Thymus (tissue), 11 donors: ENCODE measurements at regions not wholly inside any gene's neighbourhood (a gene's known extent, or its start where the extent isn't known, plus 50 kb on each side); places are given as distances from the start of the nearest gene placed in this dataset.

Experiments
- DNase-seq, 9 donors: peaks; one replicate each; pipeline ENCODE4 v3.0.0-alpha.2; 2013; ENCODE audit warnings: low spot score in 9 of 9, low read depth in 6 of 9, missing footprints in 1 of 9
- H3K27ac ChIP-seq, 2 donors: one replicate each; pipeline ENCODE4 v1.5.1; 2013; ENCODE audit warnings: control low read depth in 1 of 2, low read depth in 1 of 2, low read length in 1 of 2, mild to moderate bottlenecking in 1 of 2, moderate library complexity in 1 of 2
- H3K27me3 ChIP-seq, 2 donors: one replicate each; pipeline ENCODE4 v1.5.1; 2013; ENCODE audit warnings: low read length in 1 of 2; ENCODE audit not compliant: control insufficient read depth in 2 of 2, insufficient read depth in 1 of 2
- H3K36me3 ChIP-seq, 2 donors: one replicate each; pipeline ENCODE4 v1.5.1; 2013; ENCODE audit warnings: low read length in 1 of 2, mild to moderate bottlenecking in 1 of 2, moderate library complexity in 1 of 2; ENCODE audit not compliant: control insufficient read depth in 2 of 2, insufficient read depth in 2 of 2
- H3K4me1 ChIP-seq, 2 donors: one replicate each; pipeline ENCODE4 v1.5.1; 2013; ENCODE audit warnings: low read length in 2 of 2; ENCODE audit not compliant: control insufficient read depth in 2 of 2, insufficient read depth in 2 of 2
- H3K4me3 ChIP-seq, 2 donors: one replicate each; pipeline ENCODE4 v1.5.1; 2013; ENCODE audit warnings: low read length in 2 of 2, control low read depth in 1 of 2, mild to moderate bottlenecking in 1 of 2
- H3K9me3 ChIP-seq, 2 donors: one replicate each; pipeline ENCODE4 v1.5.1; 2013; ENCODE audit warnings: low read length in 1 of 2, mild to moderate bottlenecking in 1 of 2; ENCODE audit not compliant: control insufficient read depth in 2 of 2, insufficient read depth in 1 of 2
- WGBS: extraction: QIAGEN DNeasy Blood & Tissue Kit; methylation state at CpG from one replicate; pipeline ENCODE4 v1.1.7; 2013; 5-methylcytosine and 5-hydroxymethylcytosine counted together
- donor health status: healthy.

DNA sequence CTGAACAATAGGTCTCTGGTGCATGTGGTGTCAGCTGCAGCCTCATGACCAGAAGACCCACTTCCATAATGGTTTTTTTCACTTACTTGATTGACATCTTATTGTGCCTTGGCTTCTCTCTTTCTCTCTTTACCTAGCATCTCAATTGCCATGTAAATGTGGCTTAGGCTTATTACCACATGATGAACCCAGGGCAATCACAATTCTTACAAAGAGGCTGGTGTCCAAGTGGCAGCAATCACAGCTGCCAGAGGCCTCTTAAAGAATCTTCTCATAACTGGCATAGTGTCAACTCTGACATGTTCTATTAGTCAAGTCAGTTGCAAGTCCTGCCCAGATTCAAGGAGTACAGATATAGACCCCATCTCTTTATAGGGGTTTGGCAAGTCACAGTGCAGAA is 1224.8 kb downstream of the SUCLG1 start:
- Histone ChIP-seq H3K27me3 (no peaks in the 10 kb centered on the region), H3K27ac (no peak overlapping the region), H3K4me1 (no peaks in the 10 kb centered on the region), H3K4me3 (no peak overlapping the region), H3K36me3 (no peaks in the 10 kb centered on the region), H3K9me3 (no peaks in the 10 kb centered on the region)
- no peak for DNase-seq

DNA sequence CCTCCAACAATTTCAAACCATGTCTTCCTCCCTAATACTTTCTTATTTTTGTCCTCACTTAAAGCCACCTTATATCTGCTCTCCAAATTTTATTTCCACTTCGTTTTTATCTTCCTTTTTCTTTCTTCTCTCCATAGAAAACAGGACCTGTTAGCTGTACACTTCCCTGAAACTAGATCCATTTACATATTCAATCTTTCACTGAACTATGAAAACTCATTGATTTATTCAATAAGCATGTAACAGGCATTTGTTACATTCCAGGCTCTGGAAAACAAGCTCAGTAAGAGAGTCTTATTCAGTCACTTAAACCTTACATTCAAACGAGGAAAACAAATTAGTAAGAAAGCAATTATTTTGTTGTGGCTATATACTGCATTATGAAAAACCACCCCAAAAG is 1225.3 kb downstream of the SUCLG1 start:
- Histone ChIP-seq H3K27me3 (no peaks in the 10 kb centered on the region), H3K4me1 (no peaks in the 10 kb centered on the region), H3K36me3 (no peaks in the 10 kb centered on the region), H3K27ac (no peak overlapping the region), H3K4me3 (no peak overlapping the region), H3K9me3 (no peaks in the 10 kb centered on the region)
- no peak for DNase-seq
- 74% methylated on average over 2 of the region's 2 CpGs for WGBS

DNA sequence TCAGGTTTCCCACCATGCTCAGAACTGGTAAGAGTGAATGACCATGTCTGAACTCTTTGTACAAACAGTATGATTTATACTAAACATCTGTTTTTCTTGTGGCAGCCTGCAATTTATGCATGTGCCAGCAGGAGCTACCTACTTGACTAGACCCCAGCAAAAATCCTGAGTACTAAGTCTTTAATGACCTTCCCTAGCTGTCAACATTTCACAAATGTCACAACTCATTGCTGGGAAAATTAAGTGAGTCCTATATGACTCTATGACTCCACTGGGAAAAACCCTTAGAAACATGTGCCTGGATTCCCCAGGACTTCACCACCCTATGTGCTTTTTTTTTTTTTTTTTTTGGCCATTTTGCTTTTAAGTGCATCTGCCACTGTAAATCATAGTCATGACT is 1225.8 kb downstream of the SUCLG1 start:
- no peaks in the 10 kb centered on the region for H3K36me3 ChIP-seq
- no peaks in the 10 kb centered on the region for H3K9me3 ChIP-seq
- no peaks in the 10 kb centered on the region for H3K27me3 ChIP-seq
- no peak for DNase-seq
- no peak overlapping the region for H3K4me3 ChIP-seq
- no peak overlapping the region for H3K27ac ChIP-seq
- no peaks in the 10 kb centered on the region for H3K4me1 ChIP-seq

DNA sequence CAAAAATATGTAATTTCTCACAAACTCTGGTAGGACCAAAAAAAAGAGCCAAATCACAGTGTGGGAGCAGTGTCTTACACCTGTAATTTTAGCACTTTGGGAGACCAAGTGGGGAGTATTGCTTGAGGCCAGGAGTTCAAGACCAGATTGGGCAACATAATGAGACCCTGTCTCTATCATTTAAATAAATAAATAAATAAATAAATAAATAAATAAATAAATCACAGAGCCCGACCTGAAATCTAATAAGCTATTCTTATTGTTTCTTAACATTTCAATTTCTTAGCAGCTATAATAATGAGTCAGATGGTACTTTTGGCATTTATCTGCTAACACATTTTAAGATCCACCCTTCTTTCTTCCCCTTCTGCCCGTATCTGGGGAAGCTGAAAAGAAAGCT is 1229.6 kb downstream of the SUCLG1 start:
- Histone ChIP-seq H3K9me3 (no peaks in the 10 kb centered on the region), H3K4me1 (no peaks in the 10 kb centered on the region), H3K27ac (no peak overlapping the region), H3K4me3 (no peak overlapping the region), H3K36me3 (no peaks in the 10 kb centered on the region), H3K27me3 (no peaks in the 10 kb centered on the region)
- 88% methylated on average over 2 of the region's 2 CpGs for WGBS
- no peak for DNase-seq

DNA sequence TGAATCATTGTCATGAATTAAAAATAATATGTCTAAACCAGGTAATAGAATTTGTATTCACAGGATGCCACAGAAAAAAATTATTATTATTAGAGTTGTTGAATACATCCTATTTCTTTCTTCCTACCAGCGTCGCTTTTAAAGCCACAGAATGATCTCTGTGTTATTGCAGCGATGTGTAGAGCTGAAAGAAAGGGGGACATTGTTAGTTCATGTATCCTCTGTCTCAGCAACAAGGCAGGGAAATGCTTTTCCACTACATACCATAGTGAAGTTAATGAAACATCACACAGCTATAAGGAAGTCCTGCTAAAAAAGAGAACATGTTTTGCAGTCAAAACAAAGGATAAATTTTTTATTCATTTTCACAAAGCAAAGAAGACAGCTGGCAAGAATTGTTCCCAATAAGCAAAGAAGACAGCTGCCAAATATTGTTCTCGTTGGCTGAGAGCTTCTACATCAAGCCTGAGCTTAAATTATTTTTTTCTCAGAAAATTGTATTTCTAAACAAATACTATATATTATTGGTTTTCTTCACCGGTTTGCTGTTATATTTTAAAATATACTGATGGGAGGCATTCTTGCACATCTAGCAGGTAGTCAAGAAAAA is 1234.4 kb downstream of the SUCLG1 start:
- WGBS, result 92% methylated on average over 5 of the region's 5 CpGs
- Histone ChIP-seq H3K27me3 (no peaks in the 10 kb centered on the region), H3K4me1 (no peaks in the 10 kb centered on the region), H3K4me3 (no peak overlapping the region), H3K9me3 (no peaks in the 10 kb centered on the region), H3K27ac (no peak overlapping the region), H3K36me3 (no peaks in the 10 kb centered on the region)
- DNase-seq, result no peak

DNA sequence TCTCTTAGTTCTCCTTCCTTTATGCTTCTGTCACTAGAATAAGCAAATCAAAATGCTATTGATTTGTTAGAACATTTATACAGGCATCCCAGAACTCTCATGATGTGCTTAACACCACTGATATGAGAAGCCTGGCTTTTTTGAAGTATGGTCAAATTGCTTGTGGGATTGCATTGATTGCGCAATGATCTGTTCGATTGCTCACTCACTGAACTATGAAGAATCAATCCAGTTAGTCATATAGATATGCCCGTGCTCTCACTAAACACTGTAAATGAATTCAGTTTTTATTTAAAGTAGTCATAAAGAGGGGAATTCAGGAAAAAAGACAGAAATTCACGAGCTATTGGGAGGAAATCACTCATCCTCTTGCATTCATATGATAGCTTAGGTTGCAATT is 1237.8 kb downstream of the SUCLG1 start:
- 89% methylated on average over 4 of the region's 4 CpGs for WGBS
- Histone ChIP-seq H3K4me3 (no peak overlapping the region), H3K4me1 (no peaks in the 10 kb centered on the region), H3K27ac (no peak overlapping the region), H3K27me3 (no peaks in the 10 kb centered on the region), H3K9me3 (no peaks in the 10 kb centered on the region), H3K36me3 (no peaks in the 10 kb centered on the region)
- no peak for DNase-seq

DNA sequence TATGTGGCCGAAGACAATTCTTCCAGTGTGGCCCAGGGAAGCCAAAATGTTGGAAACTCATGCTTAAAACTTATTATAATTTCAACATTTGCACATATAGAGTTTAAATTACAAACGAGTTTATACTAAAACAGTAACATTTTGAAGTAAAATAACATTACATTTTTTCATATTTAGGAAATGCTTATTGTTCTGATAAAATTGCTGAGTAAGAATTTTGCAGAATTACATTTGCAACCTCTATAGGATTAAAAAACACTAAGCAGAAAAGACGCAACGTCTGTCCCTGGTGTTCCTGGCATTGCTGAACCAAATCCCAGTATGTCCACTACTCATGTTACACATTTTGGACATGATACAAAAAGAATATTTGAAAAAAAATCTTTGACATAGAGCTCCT is 1241.2 kb downstream of the SUCLG1 start:
- whole genome bisulfite sequencing, result 89% methylated on average over 4 of the region's 4 CpGs
- no peaks in the 10 kb centered on the region for H3K36me3 ChIP-seq
- no peaks in the 10 kb centered on the region for H3K27me3 ChIP-seq
- no peak overlapping the region for H3K4me3 ChIP-seq
- no peaks in the 10 kb centered on the region for H3K4me1 ChIP-seq
- H3K27ac ChIP-seq, result no peak overlapping the region
- H3K9me3 ChIP-seq, result no peaks in the 10 kb centered on the region
- DNase-seq, result no peak

DNA sequence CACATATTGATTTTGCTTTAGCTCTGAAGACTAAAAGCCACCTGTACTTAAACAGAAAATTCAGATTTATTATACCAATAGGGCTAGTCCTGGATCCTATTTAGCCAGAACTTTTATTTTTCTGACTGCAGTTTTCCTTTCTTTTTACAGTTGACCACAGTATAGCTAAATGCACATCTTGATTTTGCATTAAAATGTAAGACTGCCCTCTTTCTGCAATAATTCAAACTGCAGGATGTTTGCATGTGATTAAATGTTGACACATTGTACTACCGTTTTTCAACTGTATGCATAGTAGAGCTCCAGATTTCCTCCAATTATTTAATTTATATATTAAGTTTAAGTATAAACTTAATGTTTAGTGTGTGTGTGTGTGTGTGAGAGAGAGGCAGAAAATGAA is 1262.9 kb downstream of the SUCLG1 start:
- DNase-seq, result no peak
- Histone ChIP-seq H3K36me3 (no peaks in the 10 kb centered on the region), H3K27me3 (no peaks in the 10 kb centered on the region), H3K4me3 (no peak overlapping the region), H3K9me3 (no peaks in the 10 kb centered on the region), H3K27ac (no peak overlapping the region), H3K4me1 (no peaks in the 10 kb centered on the region)
- 1% methylated on average over 1 of the region's 1 CpG for WGBS

DNA sequence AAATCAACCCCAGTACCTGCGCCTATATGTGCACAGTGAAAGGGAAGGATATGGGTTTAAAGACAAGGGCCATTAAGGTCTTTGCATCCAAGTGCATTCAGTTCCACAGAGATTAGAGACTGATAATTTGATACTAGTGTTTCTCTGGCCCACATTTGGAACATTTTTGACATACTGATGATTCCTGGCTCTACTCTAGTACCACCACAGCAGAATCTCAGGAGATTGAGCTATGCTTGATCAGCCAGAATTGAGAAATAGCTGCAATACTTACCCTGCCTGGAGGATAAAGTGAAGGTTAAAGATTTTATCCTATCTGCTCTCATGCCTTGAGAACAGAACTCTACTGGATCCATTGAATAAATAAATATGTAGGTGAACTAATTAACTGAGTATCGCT is 1267.8 kb downstream of the SUCLG1 start:
- Histone ChIP-seq H3K9me3 (no peaks in the 10 kb centered on the region), H3K36me3 (no peaks in the 10 kb centered on the region), H3K27me3 (no peaks in the 10 kb centered on the region), H3K4me1 (no peaks in the 10 kb centered on the region), H3K27ac (no peak overlapping the region), H3K4me3 (no peak overlapping the region)
- DNase-seq, result no peak
- 98% methylated on average over 2 of the region's 2 CpGs for WGBS
